Gastroesophageal sphincter (tissue), 4 donors: ENCODE measurements at regions not wholly inside any gene's neighbourhood (a gene's known extent, or its start where the extent isn't known, plus 50 kb on each side); places are given as distances from the start of the nearest gene placed in this dataset.

Experiments
- ATAC-seq: fragments of 150-250 bp; one replicate; pipeline ENCODE4 v1.9.1; 2016; ENCODE audit warnings: mild to moderate bottlenecking, moderate library complexity
- H3K27ac ChIP-seq, 4 donors: fragments of 200-600 bp; sonication (generic) in 3 of 4; 1 replicate in 3 of 4; 2 replicates in 1 of 4; pipeline ENCODE4 v1.5.1; 2016 to 2019
- H3K27me3 ChIP-seq: fragments of 200-600 bp; sonication (generic); one replicate; pipeline ENCODE4 v1.5.1; 2019
- H3K36me3 ChIP-seq, 2 donors: fragments of 200-600 bp; sonication (generic); one replicate each; pipeline ENCODE4 v1.5.1; 2019; ENCODE audit warnings: control low read depth in 1 of 2
- H3K4me1 ChIP-seq, 3 donors: fragments of 200-600 bp; sonication (generic); 1 replicate in 2 of 3; 2 replicates in 1 of 3; pipeline ENCODE4 v1.5.1; 2016 to 2019; ENCODE audit warnings: control low read depth in 2 of 3
- H3K4me3 ChIP-seq, 2 donors: fragments of 200-600 bp; sonication (generic); one replicate each; pipeline ENCODE4 v1.5.1; 2019; ENCODE audit warnings: mild to moderate bottlenecking in 1 of 2, moderate library complexity in 1 of 2
- H3K9me3 ChIP-seq, 3 donors: fragments of 200-600 bp; sonication (generic); one replicate each; pipeline ENCODE4 v1.5.1; 2017 to 2019; ENCODE audit warnings: control low read depth in 2 of 3
- EP300 ChIP-seq: sonication (generic); formaldehyde crosslinking; IDR thresholded peaks from one replicate; pipeline ENCODE4 v1.6.1; 2017; ENCODE audit warnings: antibody characterized with exemption, mild to moderate bottlenecking
- POLR2A ChIP-seq, 2 donors: fragments of 450-650 bp; IDR thresholded peaks; one replicate each; pipeline ENCODE4 v1.6.1; 2017; ENCODE audit warnings: antibody characterized with exemption in 2 of 2, mild to moderate bottlenecking in 2 of 2, moderate library complexity in 1 of 2
- POLR2AphosphoS5 ChIP-seq: sonication (generic); formaldehyde crosslinking; IDR thresholded peaks from one replicate; pipeline ENCODE4 v1.6.1; 2017; ENCODE audit warnings: antibody characterized with exemption
- WGBS, 2 donors: methylation state at CpG; one replicate each; pipeline ENCODE4 v1.1.5; 2018; ENCODE audit warnings: low coverage in 1 of 2; 5-methylcytosine and 5-hydroxymethylcytosine counted together
- TF ChIP-seq, protein P1 (sequence below), 4 experiments: fragments of 200-600 bp in 2 of 4; fragments of 450-650 bp in 2 of 4; sonication (generic) in 1 of 4; IDR thresholded peaks; one replicate each; pipeline ENCODE4 v1.5.1; 2017 to 2019; ENCODE audit warnings: antibody characterized with exemption in 4 of 4, mild to moderate bottlenecking in 2 of 4, moderate library complexity in 2 of 4

DNA sequence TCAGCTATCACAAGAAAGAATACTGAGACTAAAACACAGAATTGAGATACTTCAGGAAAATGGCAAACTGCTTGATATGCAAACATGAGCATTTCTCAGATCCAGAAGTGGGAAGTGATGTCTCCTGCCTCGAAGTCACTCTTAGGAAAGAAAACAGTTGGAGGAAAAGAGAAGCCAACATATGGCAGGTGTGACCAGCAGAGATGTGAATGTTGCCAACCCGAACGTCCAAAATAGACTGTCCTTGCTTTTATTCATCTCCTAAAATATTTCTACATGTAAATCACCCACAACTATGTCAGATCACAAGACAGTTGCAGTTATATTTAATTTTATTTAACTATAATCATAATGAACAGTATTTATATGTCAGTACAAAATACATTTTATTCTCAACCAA lies 687.6 kb downstream of the GALC start:
- no peaks in the 10 kb centered on the region for H3K9me3 ChIP-seq
- TF ChIP-seq EP300 (no peak), POLR2A (IDR thresholded peaks at IDR 0.05) (no peak), POLR2AphosphoS5 (no peak)
- TF ChIP-seq, protein P1, sequence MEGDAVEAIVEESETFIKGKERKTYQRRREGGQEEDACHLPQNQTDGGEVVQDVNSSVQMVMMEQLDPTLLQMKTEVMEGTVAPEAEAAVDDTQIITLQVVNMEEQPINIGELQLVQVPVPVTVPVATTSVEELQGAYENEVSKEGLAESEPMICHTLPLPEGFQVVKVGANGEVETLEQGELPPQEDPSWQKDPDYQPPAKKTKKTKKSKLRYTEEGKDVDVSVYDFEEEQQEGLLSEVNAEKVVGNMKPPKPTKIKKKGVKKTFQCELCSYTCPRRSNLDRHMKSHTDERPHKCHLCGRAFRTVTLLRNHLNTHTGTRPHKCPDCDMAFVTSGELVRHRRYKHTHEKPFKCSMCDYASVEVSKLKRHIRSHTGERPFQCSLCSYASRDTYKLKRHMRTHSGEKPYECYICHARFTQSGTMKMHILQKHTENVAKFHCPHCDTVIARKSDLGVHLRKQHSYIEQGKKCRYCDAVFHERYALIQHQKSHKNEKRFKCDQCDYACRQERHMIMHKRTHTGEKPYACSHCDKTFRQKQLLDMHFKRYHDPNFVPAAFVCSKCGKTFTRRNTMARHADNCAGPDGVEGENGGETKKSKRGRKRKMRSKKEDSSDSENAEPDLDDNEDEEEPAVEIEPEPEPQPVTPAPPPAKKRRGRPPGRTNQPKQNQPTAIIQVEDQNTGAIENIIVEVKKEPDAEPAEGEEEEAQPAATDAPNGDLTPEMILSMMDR (IDR thresholded peaks at IDR 0.05): no peak
- no peak overlapping the region for H3K27ac ChIP-seq
- H3K36me3 ChIP-seq: no peaks in the 10 kb centered on the region
- no peak overlapping the region for H3K4me3 ChIP-seq
- no peaks in the 10 kb centered on the region for H3K27me3 ChIP-seq
- WGBS, 2 donors: 65 to 67% methylated on average over 3 of the region's 3 CpGs
- no peak for ATAC-seq
- no peaks in the 10 kb centered on the region for H3K4me1 ChIP-seq

GRCh38 chr14:87304404-87304803 lies 688.6 kb downstream of the GALC start:
- no peaks in the 10 kb centered on the region for H3K9me3 ChIP-seq
- no peak overlapping the region for H3K4me3 ChIP-seq
- no peaks in the 10 kb centered on the region for H3K4me1 ChIP-seq
- no peak overlapping the region for H3K27ac ChIP-seq
- no peaks in the 10 kb centered on the region for H3K27me3 ChIP-seq
- H3K36me3 ChIP-seq: no peaks in the 10 kb centered on the region
- no peak for ATAC-seq
- TF ChIP-seq EP300 (no peak), POLR2A (IDR thresholded peaks at IDR 0.05) (no peak), POLR2AphosphoS5 (no peak)
- TF ChIP-seq, protein P1 (IDR thresholded peaks at IDR 0.05): no peak

DNA sequence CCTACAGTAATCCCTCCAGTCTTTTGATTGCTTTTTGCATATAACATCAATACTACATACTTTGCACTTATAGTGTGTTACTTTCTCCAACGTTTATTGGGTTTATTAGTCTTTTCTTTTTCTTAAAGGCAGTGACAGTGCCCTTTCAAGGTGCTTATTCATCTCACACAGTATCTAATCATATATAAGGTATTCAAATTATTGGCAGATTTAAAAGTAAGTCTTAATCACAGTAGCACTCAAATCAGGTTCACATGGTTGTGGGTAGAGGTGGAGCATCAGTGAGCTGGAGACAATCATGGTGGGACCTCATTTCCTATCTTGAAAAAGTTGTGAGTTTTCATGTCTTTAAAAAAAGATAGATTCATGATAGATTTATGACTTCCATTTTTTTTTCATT lies 706.2 kb downstream of the GALC start:
- Histone ChIP-seq H3K36me3 (no peaks in the 10 kb centered on the region), H3K27ac (no peak overlapping the region), H3K9me3 (peaks cover 0 to 5% (median 0%) of the 10 kb centered on the region in 3 donors), H3K4me3 (no peak overlapping the region), H3K4me1 (no peaks in the 10 kb centered on the region), H3K27me3 (no peaks in the 10 kb centered on the region)
- ATAC-seq: no peak
- TF ChIP-seq POLR2AphosphoS5 (no peak), EP300 (no peak), POLR2A (IDR thresholded peaks at IDR 0.05) (no peak)
- TF ChIP-seq, protein P1 (IDR thresholded peaks at IDR 0.05): no peak
- 58 to 71% methylated on average over 1 of the region's 1 CpG for WGBS, 2 donors

- H3K36me3 ChIP-seq: no peaks in the 10 kb centered on the region
- H3K9me3 ChIP-seq: no peaks in the 10 kb centered on the region
- WGBS, 2 donors: 22 to 56% methylated on average over 1 of the region's 1 CpG
- H3K4me3 ChIP-seq: no peak overlapping the region
- no peaks in the 10 kb centered on the region for H3K4me1 ChIP-seq
- no peak overlapping the region for H3K27ac ChIP-seq
- no peak for ATAC-seq
- H3K27me3 ChIP-seq: no peaks in the 10 kb centered on the region
- TF ChIP-seq POLR2AphosphoS5: no peak
- no peak for TF ChIP-seq EP300
- TF ChIP-seq, protein P1 (IDR thresholded peaks at IDR 0.05): no peak
- no peak for TF ChIP-seq POLR2A (IDR thresholded peaks at IDR 0.05)
These were observed 706.8 kb downstream of the GALC start for GRCh38 chr14:87286191-87286590.

- Histone ChIP-seq H3K27me3 (no peaks in the 10 kb centered on the region), H3K27ac (no peak overlapping the region), H3K4me3 (no peak overlapping the region), H3K9me3 (no peaks in the 10 kb centered on the region), H3K36me3 (no peaks in the 10 kb centered on the region), H3K4me1 (no peaks in the 10 kb centered on the region)
- TF ChIP-seq POLR2A (IDR thresholded peaks at IDR 0.05): no peak
- TF ChIP-seq EP300: no peak
- TF ChIP-seq, protein P1 (IDR thresholded peaks at IDR 0.05): no peak
- TF ChIP-seq POLR2AphosphoS5: no peak
- ATAC-seq: no peak
- 72% methylated on average over 2 of the region's 2 CpGs; no CpG with 5 or more reads in 1 of the 2 donors for WGBS, 2 donors
These were observed 707.5 kb downstream of the GALC start for GRCh38 chr14:87285506-87285905.
